Cardiac fibroblast (primary cell): ENCODE measurements at regions not wholly inside any gene's neighbourhood (a gene's known extent, or its start where the extent isn't known, plus 50 kb on each side); places are given as distances from the start of the nearest gene placed in this dataset.

Experiments used
- DNase-seq, 2 donors: peaks; one replicate each; pipeline versions ENCODE4 v3.0.0 to v3.0.0-alpha.2; 2010; ENCODE audit warnings: low read depth in 2 of 2
- H3K4me3 ChIP-seq, 2 donors: replicated peaks in 1 of 2; 1 replicate in 1 of 2; 2 replicates in 1 of 2; pipeline ENCODE4 v1.5.1; 2011; ENCODE audit warnings: low read depth in 2 of 2, low read length in 2 of 2, mild to moderate bottlenecking in 2 of 2, moderate library complexity in 1 of 2
- TF ChIP-seq, protein P1 (sequence below): IDR thresholded peaks from one replicate; pipeline ENCODE4 v1.5.1; 2011; ENCODE audit warnings: low read depth, mild to moderate bottlenecking, low read length, inconsistent platforms

DNA sequence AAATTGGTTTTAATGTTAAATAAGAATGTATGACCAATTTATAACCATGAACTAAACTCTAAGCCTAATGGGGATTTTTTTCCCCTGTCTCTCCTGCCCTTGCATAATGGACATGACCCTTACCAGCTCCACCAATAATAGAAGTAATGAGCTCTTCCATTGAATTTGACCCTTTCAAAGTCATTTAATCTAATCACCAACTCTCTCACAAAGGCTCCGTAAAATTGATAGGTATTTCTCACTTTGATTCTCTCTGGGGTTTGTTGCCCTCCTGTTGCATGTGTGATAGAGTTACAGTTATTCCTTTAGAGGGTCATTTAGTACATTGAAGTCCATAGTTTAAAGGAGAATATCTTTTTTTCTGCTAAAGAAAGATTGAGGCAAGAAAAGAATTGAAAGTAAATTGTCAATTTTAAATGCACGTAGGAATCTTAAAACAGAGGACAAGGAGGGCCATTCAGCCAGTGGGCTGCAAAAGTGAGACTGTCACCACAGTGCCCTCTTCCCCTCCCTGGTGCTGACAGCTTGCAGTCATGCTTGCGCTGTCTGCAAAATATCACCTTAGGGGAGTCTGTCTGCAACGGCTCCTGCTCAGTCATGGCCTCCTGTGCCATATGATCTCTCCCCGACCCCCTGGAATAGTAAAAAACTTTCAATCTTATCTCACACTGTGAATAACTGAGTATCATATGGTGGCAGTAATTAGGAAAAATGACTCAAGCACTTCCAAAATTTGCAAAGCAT is 307.5 kb upstream of the GNPDA2 start:
- TF ChIP-seq, protein P1, sequence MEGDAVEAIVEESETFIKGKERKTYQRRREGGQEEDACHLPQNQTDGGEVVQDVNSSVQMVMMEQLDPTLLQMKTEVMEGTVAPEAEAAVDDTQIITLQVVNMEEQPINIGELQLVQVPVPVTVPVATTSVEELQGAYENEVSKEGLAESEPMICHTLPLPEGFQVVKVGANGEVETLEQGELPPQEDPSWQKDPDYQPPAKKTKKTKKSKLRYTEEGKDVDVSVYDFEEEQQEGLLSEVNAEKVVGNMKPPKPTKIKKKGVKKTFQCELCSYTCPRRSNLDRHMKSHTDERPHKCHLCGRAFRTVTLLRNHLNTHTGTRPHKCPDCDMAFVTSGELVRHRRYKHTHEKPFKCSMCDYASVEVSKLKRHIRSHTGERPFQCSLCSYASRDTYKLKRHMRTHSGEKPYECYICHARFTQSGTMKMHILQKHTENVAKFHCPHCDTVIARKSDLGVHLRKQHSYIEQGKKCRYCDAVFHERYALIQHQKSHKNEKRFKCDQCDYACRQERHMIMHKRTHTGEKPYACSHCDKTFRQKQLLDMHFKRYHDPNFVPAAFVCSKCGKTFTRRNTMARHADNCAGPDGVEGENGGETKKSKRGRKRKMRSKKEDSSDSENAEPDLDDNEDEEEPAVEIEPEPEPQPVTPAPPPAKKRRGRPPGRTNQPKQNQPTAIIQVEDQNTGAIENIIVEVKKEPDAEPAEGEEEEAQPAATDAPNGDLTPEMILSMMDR = no peak
- no peak overlapping the region for H3K4me3 ChIP-seq
- DNase-seq = no peak

DNA sequence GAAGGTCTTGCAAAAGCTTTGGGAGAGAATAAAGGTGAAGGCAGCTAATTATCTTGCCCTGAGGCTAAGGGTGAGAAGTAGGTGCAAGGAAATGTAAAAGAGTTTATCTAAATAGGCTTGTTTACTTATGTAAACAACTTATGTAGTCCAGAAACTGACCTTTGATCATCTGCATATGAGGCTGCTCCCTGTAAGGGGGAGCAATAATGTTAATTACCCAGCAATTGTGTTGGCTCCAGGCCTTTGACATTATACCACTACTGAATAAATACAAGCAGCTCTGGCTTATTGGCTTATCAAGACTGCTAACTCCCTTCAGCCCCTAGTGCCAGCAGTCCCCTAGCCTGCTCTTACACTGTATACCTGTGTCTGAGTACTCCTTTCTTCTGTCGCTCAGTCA is 303.7 kb upstream of the GNPDA2 start:
- H3K4me3 ChIP-seq = no peak overlapping the region
- TF ChIP-seq, protein P1 = no peak
- DNase-seq = no peak

DNA sequence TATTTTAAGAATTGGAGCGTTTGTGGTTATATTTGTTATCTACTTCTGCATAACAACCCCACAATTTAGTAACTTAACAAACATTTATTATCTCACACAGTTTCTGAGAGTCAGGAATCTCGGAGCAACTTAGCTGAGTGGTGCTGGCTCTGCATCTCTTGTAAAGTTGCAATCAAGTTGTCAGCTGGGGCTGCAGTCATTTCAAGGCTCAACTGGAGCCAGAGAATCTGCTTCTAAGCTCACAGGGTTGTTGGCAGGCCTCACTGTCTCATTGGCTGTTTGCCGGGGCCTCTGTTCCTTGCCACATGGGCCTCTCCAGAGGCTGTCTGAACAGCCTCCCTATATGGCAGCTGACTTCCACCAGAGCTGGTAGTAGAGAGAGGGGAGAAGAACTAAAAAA is 281.2 kb upstream of the GNPDA2 start:
- peak in 1 of 2 donors; percentile 5 for DNase-seq
- TF ChIP-seq, protein P1 = no peak
- H3K4me3 ChIP-seq = no peak overlapping the region

DNA sequence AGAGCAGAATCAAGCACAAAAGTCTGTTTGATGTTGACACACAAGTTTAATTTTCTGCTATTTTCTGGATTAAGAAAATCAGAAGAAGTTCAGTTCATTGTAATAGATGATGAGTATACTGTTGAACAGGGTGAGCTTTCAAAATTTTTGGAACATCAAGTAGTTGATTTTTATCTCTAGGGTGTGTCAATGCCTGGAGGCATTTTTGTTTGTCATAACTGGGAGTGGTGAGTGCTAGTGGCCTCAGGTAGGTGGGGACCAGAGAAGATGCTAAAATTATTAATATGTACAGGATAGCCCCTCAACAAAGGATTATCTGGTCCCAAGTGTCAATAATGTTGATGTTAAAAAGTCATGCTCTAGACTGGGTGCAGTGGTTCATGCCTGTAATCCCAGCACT is 279.7 kb upstream of the GNPDA2 start:
- no peak for DNase-seq
- TF ChIP-seq, protein P1 = no peak
- no peak overlapping the region for H3K4me3 ChIP-seq

DNA sequence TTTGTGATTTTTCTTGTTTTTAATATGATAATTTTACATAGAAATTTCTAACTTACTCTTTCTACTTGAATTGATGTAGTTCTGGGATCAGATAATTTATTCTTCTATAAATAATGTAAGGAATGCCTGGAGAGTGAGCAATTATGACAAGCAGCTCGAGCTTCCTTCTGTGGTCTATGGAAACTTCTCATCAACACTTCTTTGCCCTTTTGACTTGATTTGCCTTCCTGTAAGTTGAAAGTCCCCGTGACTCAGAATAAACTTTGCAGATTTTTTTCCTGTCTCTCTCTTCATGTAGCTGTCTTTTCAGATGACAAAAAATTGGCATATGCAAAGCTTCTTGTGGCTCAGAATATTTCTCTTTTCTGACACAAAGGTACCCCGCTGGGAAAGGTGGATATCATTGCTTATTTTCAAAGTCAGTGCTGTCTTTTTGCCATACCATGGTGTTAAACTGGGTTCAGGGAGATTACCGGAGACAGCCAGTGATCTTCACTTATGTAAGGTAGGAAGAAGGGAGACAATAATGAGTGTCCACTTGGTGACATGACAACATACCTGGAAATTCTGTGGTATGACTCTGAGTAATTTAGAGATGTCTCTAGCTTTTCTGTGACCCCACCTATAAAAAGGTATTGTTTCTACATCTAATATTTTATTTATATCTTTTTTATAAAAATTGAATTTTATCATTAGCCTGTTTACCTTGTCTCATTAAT is 278.6 kb upstream of the GNPDA2 start:
- TF ChIP-seq, protein P1 = no peak
- H3K4me3 ChIP-seq = no peak overlapping the region
- DNase-seq = peak in 1 of 2 donors; percentile 1

DNA sequence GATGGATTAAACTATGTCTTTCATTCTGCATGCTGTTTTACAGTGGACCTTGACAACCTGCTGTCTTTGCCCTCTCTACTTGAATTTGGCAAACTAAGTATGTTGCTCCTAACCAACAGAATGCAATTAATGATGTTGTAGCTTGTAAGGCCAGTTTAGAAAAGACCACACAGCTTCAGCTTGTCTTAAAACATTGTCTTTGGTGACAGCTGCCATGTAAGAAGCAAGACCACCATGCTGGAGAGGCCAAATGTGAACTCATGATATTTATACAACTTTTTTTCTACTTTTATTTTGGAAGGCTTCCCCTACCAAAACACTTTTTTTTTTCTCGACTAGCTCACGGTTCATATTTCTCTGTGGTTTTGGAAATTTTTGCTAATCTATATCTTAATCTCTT is 278.0 kb upstream of the GNPDA2 start:
- DNase-seq = no peak
- no peak overlapping the region for H3K4me3 ChIP-seq
- TF ChIP-seq, protein P1 = no peak
